ENCODE measurements at regions not wholly inside any gene's neighbourhood (a gene's known extent, or its start where the extent isn't known, plus 50 kb on each side); places are given as distances from the start of the nearest gene placed in this dataset.
A peak's percentile ranks its signal among the peaks of the same experiment; 100 is the strongest.

DNA sequence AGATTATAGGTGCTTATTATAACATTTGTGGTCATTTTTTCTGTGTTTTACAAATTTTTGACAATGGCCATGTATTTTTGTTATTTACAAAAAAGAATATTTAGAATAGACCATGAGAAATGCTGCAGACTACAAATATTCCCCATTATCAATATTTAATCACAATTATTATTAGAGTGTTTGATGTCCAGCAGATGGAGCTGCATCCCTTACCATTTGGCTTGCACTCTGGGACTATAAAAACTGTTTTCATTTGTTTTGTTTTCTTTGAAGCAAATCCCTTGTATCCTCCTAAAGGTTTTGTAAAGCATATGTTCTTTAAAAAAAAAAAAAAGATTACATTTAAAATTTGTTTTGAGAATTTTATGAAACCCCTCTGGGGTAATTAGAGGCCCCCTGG lies 85.6 kb upstream of the CXorf66 start:
- TF ChIP-seq, protein P1, sequence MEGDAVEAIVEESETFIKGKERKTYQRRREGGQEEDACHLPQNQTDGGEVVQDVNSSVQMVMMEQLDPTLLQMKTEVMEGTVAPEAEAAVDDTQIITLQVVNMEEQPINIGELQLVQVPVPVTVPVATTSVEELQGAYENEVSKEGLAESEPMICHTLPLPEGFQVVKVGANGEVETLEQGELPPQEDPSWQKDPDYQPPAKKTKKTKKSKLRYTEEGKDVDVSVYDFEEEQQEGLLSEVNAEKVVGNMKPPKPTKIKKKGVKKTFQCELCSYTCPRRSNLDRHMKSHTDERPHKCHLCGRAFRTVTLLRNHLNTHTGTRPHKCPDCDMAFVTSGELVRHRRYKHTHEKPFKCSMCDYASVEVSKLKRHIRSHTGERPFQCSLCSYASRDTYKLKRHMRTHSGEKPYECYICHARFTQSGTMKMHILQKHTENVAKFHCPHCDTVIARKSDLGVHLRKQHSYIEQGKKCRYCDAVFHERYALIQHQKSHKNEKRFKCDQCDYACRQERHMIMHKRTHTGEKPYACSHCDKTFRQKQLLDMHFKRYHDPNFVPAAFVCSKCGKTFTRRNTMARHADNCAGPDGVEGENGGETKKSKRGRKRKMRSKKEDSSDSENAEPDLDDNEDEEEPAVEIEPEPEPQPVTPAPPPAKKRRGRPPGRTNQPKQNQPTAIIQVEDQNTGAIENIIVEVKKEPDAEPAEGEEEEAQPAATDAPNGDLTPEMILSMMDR (IDR thresholded peaks at IDR 0.05; ENCODE audit: poor library complexity), result peak; percentile 31
- TF ChIP-seq EZH2 (IDR thresholded peaks at IDR 0.05; ENCODE audit: borderline replicate concordance), result no peak
